OCI-LY1 (cell line): ENCODE measurements at regions not wholly inside any gene's neighbourhood (a gene's known extent, or its start where the extent isn't known, plus 50 kb on each side); places are given as distances from the start of the nearest gene placed in this dataset.

Experiments
- H2AFZ ChIP-seq: fragments of 200-600 bp; sonication (generic), shearing (Covaris generic); 2 replicates; pipeline ENCODE4 v1.6.0; 2014; ENCODE audit warnings: antibody characterized with exemption, mild to moderate bottlenecking, low read length
- H3F3A ChIP-seq: fragments of 200-600 bp; sonication (generic), shearing (Covaris generic); 2 replicates; pipeline ENCODE4 v1.6.0; 2014; ENCODE audit warnings: mild to moderate bottlenecking, antibody characterized with exemption, low read length, moderate library complexity; ENCODE audit not compliant: insufficient read depth
- H3K27ac ChIP-seq: fragments of 200-600 bp; sonication (generic); 2 replicates; pipeline ENCODE4 v1.5.1; 2014; ENCODE audit warnings: low read length, mixed run types, mild to moderate bottlenecking, low read depth; ENCODE audit not compliant: poor library complexity, severe bottlenecking
- H3K27me3 ChIP-seq: fragments of 200-600 bp; sonication (generic); 2 replicates; pipeline ENCODE4 v1.6.0; 2014; ENCODE audit warnings: antibody characterized with exemption, mild to moderate bottlenecking, low read length, moderate library complexity; ENCODE audit not compliant: insufficient read depth
- H3K36me3 ChIP-seq: fragments of 200-600 bp; sonication (generic); 2 replicates; pipeline ENCODE4 v1.6.1; 2014; ENCODE audit warnings: mild to moderate bottlenecking, antibody characterized with exemption, low read length, moderate library complexity, mixed read lengths; ENCODE audit not compliant: insufficient read depth
- H3K4me1 ChIP-seq: fragments of 200-600 bp; sonication (generic); 2 replicates; pipeline ENCODE4 v1.5.1; 2014; ENCODE audit warnings: mild to moderate bottlenecking, low read length, moderate library complexity; ENCODE audit not compliant: insufficient read depth, severe bottlenecking
- H3K4me2 ChIP-seq: fragments of 200-600 bp; sonication (generic), shearing (Covaris generic); 2 replicates; pipeline ENCODE4 v1.6.1; 2014; ENCODE audit warnings: low read length
- H3K4me3 ChIP-seq: fragments of 200-600 bp; sonication (generic); 2 replicates; pipeline ENCODE4 v1.5.1; 2014; ENCODE audit warnings: low read length, low read depth, mild to moderate bottlenecking, mixed read lengths; ENCODE audit not compliant: poor library complexity, severe bottlenecking
- H3K79me2 ChIP-seq: fragments of 200-600 bp; shearing (Covaris generic); 2 replicates; pipeline ENCODE4 v1.6.1; 2016; ENCODE audit warnings: mixed run types, low read length, mixed read lengths; ENCODE audit not compliant: insufficient read depth
- H3K9ac ChIP-seq: fragments of 200-600 bp; sonication (generic), shearing (Covaris generic); 2 replicates; pipeline ENCODE4 v1.6.1; 2014; ENCODE audit warnings: mild to moderate bottlenecking, low read length, mixed read lengths
- H3K9me2 ChIP-seq: fragments of 200-600 bp; sonication (generic), shearing (Covaris generic); 2 replicates; pipeline ENCODE4 v1.6.1; 2014; ENCODE audit warnings: low read depth, mild to moderate bottlenecking, low read length, mixed read lengths
- H3K9me3 ChIP-seq: fragments of 200-600 bp; shearing (Covaris generic); 2 replicates; pipeline ENCODE4 v1.6.1; 2014; ENCODE audit warnings: low read length, mixed read lengths
- H4K20me1 ChIP-seq: fragments of 200-600 bp; sonication (generic), shearing (Covaris generic); 2 replicates; pipeline ENCODE4 v1.6.0; 2016; ENCODE audit warnings: mild to moderate bottlenecking, low read length; ENCODE audit not compliant: insufficient read depth
- CTCF ChIP-seq: fragments of 200-600 bp; sonication (generic), shearing (Covaris generic); IDR thresholded peaks from 2 replicates; pipeline ENCODE4 v1.5.1; 2017; ENCODE audit warnings: mild to moderate bottlenecking, antibody characterized with exemption, low read length, moderate library complexity, mixed read lengths
- EZH2 ChIP-seq: fragments of 200-600 bp; sonication (generic), shearing (Covaris generic); IDR thresholded peaks from 2 replicates; pipeline ENCODE4 v1.8.0; 2017; ENCODE audit warnings: borderline replicate concordance, mixed run types, mild to moderate bottlenecking, antibody characterized with exemption, low read length, moderate library complexity, mixed read lengths

- Histone ChIP-seq H3K9ac (no peak overlapping the region), H3K4me3 (no peak overlapping the region), H3K27ac (no peak overlapping the region), H3K9me3 (peaks cover 10% of the 10 kb centered on the region), H2AFZ (no peak overlapping the region), H3K79me2 (no peaks in the 10 kb centered on the region), H3K4me1 (no peaks in the 10 kb centered on the region), H4K20me1 (no peaks in the 10 kb centered on the region), H3K9me2 (no peaks in the 10 kb centered on the region), H3F3A (no peaks in the 10 kb centered on the region), H3K27me3 (no peaks in the 10 kb centered on the region; the same call in 1 of the 2 replicates), H3K4me2 (no peak overlapping the region), H3K36me3 (no peaks in the 10 kb centered on the region)
- no peak for TF ChIP-seq EZH2
These were observed 84.5 kb downstream of the SEMA4F start for GRCh38 chr2:74738586-74738985.

GRCh38 chr2:74739129-74739528 lies 85.1 kb downstream of the SEMA4F start:
- Histone ChIP-seq H3K4me1 (no peaks in the 10 kb centered on the region), H3K27me3 (no peaks in the 10 kb centered on the region; the same call in 1 of the 2 replicates), H3K4me3 (no peak overlapping the region), H3K79me2 (no peaks in the 10 kb centered on the region), H3K36me3 (no peaks in the 10 kb centered on the region), H3K9ac (no peak overlapping the region), H3K9me3 (peaks cover 10% of the 10 kb centered on the region), H4K20me1 (no peaks in the 10 kb centered on the region), H3K9me2 (no peaks in the 10 kb centered on the region), H3F3A (no peaks in the 10 kb centered on the region), H2AFZ (no peak overlapping the region), H3K27ac (no peak overlapping the region), H3K4me2 (no peak overlapping the region)
- no peak for TF ChIP-seq CTCF
- no peak for TF ChIP-seq EZH2

DNA sequence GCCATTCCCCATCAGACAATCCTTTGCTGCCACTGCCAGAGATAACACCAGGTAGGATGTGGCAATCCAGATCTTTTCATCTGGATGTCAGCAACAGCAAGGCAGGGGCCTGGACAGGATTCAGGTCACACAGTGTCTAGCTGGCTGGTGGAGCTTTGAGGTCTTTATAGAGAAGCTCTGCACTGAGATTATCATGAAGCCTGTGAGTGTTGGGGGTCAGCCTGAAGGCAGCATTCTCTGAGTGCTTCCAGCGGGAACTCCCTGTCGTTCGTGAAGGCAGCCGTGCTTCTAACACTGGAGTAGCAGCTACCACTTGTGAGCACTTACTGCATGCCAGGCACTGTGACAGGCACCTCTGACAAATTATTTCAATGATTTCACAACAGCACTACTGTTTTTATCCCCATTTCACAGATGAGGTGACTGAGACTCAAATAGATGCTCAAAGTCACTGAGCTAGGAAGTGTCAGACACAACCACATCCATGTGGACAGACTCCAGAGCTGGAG lies 85.7 kb downstream of the SEMA4F start:
- no peak overlapping the region for H3K9ac ChIP-seq
- H3F3A ChIP-seq = no peaks in the 10 kb centered on the region
- H3K79me2 ChIP-seq = no peaks in the 10 kb centered on the region
- no peaks in the 10 kb centered on the region for H4K20me1 ChIP-seq
- no peak overlapping the region for H3K4me3 ChIP-seq
- H3K9me2 ChIP-seq = no peaks in the 10 kb centered on the region
- H3K9me3 ChIP-seq = peaks cover 10% of the 10 kb centered on the region
- no peak overlapping the region for H3K27ac ChIP-seq
- H3K4me1 ChIP-seq = no peaks in the 10 kb centered on the region
- no peak overlapping the region for H2AFZ ChIP-seq
- TF ChIP-seq EZH2 (no peak), CTCF (no peak)
- no peaks in the 10 kb centered on the region; the same call in 1 of the 2 replicates for H3K27me3 ChIP-seq
- no peaks in the 10 kb centered on the region for H3K36me3 ChIP-seq
- H3K4me2 ChIP-seq = no peak overlapping the region

DNA sequence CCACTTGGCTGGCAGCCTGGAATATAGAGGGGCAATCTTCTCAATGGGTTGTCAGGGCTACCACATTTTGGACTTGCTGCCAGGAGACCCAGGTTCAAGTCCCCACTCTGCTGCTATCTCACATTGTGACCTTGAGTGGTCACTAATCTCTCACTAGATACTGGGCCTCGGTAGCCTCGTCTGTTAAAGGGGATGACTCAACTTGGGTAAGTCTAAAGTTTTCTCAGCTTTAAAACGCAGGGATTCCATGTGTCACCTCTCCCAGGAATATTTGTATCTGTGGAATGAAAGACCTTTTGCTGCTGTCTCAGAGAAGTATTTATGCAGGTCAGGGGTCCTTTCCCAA lies 86.3 kb downstream of the SEMA4F start:
- no peak overlapping the region for H3K9ac ChIP-seq
- no peak for TF ChIP-seq CTCF
- TF ChIP-seq EZH2 = no peak
- H3K9me2 ChIP-seq = no peaks in the 10 kb centered on the region
- no peaks in the 10 kb centered on the region for H3F3A ChIP-seq
- no peaks in the 10 kb centered on the region for H3K4me1 ChIP-seq
- no peak overlapping the region for H3K4me3 ChIP-seq
- H3K36me3 ChIP-seq = no peaks in the 10 kb centered on the region
- H3K27ac ChIP-seq = no peak overlapping the region
- H4K20me1 ChIP-seq = no peaks in the 10 kb centered on the region
- H2AFZ ChIP-seq = no peak overlapping the region
- H3K4me2 ChIP-seq = no peak overlapping the region
- no peaks in the 10 kb centered on the region; the same call in 1 of the 2 replicates for H3K27me3 ChIP-seq
- peaks cover 10% of the 10 kb centered on the region for H3K9me3 ChIP-seq
- no peaks in the 10 kb centered on the region for H3K79me2 ChIP-seq
